Large intestine (tissue), 3 donors: ENCODE measurements at regions not wholly inside any gene's neighbourhood (a gene's known extent, or its start where the extent isn't known, plus 50 kb on each side); places are given as distances from the start of the nearest gene placed in this dataset.
A peak's percentile ranks its signal among the peaks of the same experiment; 100 is the strongest.
"Not testable (repeated sequence)": the region's sequence is repeated elsewhere in the genome, so short reads cannot be mapped to it uniquely, and the experiment has no call there.

Experiments
- DNase-seq, 2 donors: peaks; one replicate each; pipeline versions ENCODE4 v3.0.0 to v3.0.0-alpha.2; 2013
- H3K27ac ChIP-seq: one replicate; pipeline ENCODE4 v1.5.1; 2013; ENCODE audit warnings: low read length
- H3K27me3 ChIP-seq: 2 replicates; pipeline ENCODE4 v1.6.1; 2013; ENCODE audit warnings: low read length; ENCODE audit not compliant: control insufficient read depth, insufficient read depth
- H3K36me3 ChIP-seq: 2 replicates; pipeline ENCODE4 v1.6.1; 2013; ENCODE audit warnings: low read length; ENCODE audit not compliant: control insufficient read depth, insufficient read depth
- H3K4me1 ChIP-seq: one replicate; pipeline ENCODE4 v1.6.1; 2013; ENCODE audit warnings: low read length; ENCODE audit not compliant: control insufficient read depth, insufficient read depth
- H3K4me3 ChIP-seq: one replicate; pipeline ENCODE4 v1.5.1; 2013; ENCODE audit warnings: low read length
- H3K9me3 ChIP-seq: one replicate; pipeline ENCODE4 v1.6.1; 2013; ENCODE audit warnings: mild to moderate bottlenecking, low read depth, low read length, moderate library complexity; ENCODE audit not compliant: control insufficient read depth
- WGBS: methylation state at CpG from one replicate; pipeline ENCODE4 v1.1.5; 2013; ENCODE audit warnings: low lambda C conversion rate; ENCODE audit not compliant: insufficient coverage; 5-methylcytosine and 5-hydroxymethylcytosine counted together

DNA sequence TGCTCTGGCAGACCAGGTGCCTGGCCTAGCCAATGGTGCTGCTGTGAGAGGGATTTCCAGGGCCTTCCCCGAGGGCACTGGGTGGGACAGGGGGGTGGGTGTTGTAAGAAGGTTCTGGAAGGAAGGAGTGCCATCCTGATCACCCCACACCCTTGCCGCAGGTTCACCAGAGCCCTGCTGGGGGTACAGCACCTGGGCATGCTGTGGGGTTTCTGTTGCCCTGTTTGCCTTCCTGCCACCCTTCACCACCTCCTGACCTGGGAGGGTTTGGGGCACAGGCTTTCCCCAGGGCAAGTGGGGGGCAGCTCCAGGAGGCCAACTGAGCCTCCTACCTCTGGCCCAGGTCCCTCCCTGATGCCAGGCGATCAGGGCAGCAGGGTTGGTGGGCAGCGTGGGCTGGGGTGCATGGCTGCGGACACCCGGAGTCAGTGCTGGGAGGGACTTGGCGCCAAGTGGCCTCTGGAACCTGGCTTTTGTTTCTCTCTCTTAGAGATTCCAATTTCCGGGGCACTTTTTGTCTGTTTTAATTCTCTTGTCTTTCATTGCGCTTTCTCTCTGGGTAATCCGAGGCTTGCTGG is 318.8 kb downstream of the PTPRU start:
- Histone ChIP-seq H3K4me1 (no peaks in the 10 kb centered on the region), H3K27ac (no peak overlapping the region), H3K36me3 (no peaks in the 10 kb centered on the region), H3K27me3 (no peaks in the 10 kb centered on the region), H3K9me3 (no peaks in the 10 kb centered on the region), H3K4me3 (no peak overlapping the region)
- DNase-seq = no peak
- no CpG with 5 or more reads among the region's 10 CpGs for WGBS

DNA sequence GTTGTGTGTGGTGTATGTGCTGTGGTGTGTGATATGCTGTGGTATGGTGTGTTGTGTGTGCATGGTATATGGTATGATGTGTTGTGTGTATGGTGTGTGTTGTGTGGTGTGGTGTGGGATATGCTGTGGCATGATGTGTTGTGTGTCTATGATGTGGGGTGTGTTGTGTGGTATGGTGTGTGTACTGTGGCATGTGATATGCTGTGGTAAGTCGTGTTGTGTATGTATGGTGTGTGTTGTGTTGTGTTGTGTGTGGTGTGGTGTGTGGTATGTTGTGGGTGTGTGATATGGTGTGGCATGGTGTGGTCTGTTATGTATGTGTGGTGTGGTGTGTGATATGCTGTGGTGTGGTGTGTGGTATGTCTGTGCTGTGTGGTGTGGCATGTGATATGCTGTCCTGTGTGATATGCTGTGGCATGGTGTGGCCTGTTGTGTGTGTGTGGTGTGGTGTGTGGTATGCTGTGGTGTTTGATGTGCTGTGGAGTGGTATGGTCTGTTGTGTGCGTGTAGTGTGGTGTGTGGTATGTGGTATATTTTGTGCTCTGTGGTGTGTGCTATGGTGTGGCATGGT is 318.0 kb downstream of the PTPRU start:
- no peak for DNase-seq
- no peaks in the 10 kb centered on the region for H3K4me1 ChIP-seq
- H3K27me3 ChIP-seq = no peaks in the 10 kb centered on the region
- H3K4me3 ChIP-seq = no peak overlapping the region
- H3K9me3 ChIP-seq = no peaks in the 10 kb centered on the region
- H3K36me3 ChIP-seq = no peaks in the 10 kb centered on the region
- H3K27ac ChIP-seq = no peak overlapping the region
- WGBS = no CpG with 5 or more reads among the region's 2 CpGs

DNA sequence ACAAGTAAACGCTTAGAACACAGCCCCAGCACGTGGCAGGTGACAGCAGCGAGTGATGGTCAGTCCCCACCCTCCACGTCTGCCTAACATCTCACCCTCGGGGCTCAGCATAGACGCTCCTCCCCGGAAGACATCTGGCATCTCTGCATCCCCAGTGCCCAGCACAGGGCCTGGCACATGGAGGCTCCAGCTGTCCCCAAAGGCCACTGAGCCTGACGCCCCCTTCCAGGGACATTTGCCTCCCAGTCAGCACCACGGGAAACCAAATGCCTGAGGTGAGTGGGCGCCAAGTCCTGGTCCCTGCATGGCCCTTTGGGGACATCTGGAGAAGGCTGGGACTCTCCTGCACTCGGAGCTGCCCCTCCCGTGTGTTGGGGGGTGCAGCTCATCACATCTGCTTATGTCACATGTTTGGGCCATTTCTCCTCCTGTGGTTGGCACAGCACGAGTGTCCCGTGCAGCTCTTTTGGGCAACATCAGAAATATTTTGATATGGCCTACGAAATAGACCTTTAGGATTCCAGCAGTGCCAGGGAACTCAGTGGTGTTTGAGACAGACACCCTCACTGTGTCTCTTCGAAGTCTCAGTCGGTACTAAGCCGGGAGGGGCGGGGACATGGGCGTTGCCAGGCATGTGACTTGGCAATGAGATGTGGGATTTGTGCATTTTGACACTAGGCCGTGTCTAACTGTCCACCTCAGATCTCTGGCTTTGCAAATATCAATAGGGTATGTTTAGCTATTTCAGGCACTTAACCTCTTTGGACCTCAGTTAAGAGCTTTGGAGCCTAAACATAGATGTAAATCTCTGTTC is 315.0 kb downstream of the PTPRU start:
- Histone ChIP-seq H3K4me1 (no peaks in the 10 kb centered on the region), H3K27ac (no peak overlapping the region), H3K27me3 (no peaks in the 10 kb centered on the region), H3K9me3 (no peaks in the 10 kb centered on the region), H3K36me3 (no peaks in the 10 kb centered on the region), H3K4me3 (no peak overlapping the region)
- DNase-seq = no peak
- WGBS = no CpG with 5 or more reads among the region's 21 CpGs

DNA sequence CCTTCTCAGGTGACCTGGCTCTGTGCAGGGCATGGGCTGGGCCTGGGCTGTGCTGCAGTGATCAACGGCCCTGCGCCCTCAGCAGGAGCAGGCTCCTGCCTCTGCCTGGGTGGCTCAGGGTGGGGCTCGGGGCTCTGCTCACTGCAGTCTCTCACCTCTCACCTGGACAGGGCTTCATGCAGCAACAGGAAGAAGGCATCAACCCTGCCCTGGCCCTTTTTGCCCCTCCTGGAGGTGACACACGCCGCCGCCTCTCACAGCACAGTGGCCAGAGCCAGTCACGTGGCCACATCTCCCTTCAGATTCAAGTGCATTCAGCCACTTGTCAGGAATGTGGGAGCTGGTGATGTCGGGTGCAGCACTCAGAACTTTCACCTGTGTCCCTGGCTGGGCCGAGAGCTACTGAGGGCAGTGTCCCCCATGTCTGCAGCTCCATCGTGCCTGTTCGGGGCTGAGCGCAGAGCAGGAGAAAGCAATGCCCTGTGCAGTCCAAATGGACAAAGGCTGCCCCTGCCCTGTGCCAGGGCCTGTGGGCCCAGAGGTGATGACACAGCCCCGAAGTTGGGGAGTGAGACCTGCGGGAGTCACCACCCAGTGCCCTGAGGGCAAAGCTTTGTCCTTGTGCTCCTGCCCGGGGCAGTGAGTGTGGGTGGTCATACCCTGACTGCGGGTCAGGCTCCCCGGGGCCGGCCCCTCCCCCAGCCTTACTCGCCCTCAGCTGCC is 314.0 kb downstream of the PTPRU start:
- Histone ChIP-seq H3K4me3 (no peak overlapping the region), H3K27ac (no peak overlapping the region), H3K9me3 (no peaks in the 10 kb centered on the region), H3K36me3 (no peaks in the 10 kb centered on the region), H3K27me3 (no peaks in the 10 kb centered on the region), H3K4me1 (no peaks in the 10 kb centered on the region)
- DNase-seq = peak in 1 of 2 donors; percentile 31
- WGBS = no CpG with 5 or more reads among the region's 19 CpGs

DNA sequence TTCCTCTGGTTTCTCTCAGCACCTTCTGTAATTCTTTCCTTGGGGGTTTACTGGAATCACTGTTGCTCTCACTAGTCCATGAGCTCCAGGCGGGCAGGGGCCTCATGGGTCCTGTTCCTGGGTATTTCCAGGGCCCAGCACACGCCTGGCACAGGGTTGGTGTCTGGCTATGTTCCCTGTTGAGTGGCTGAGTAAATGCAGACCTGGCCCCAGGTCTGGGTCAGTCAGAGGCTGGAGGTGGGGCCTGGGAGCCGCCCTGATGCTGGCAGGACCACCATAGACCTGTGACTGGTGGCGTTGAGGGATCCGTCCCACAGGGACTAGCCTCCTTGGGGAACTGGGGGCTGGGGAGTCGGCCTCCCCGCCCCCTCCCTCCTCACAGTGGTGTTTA is 313.4 kb downstream of the PTPRU start:
- not testable (repeated sequence) for H3K4me1 ChIP-seq, H3K36me3 ChIP-seq, H3K9me3 ChIP-seq, H3K27me3 ChIP-seq, H3K4me3 ChIP-seq, DNase-seq, H3K27ac ChIP-seq
- no CpG with 5 or more reads among the region's 7 CpGs for WGBS

DNA sequence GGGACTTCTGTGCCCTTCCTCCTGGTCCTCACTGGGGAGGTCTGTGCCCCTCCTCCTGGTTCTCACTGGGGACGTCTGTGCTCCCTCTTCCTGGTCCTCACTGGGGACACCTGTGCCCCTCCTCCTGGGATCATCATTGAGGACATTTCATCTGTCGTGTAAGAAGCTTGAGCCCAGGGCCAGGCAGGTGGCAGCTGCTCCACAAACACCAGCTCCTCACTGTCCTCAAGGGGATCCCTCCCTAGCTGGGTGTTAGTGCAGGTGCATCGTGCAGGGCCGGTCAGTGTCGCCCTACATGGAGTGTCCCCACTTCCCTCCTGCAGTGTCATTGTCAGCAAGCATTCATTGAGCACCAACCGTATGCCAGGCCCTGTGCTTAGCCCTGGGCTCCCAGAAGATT is 312.7 kb downstream of the PTPRU start:
- Histone ChIP-seq H3K4me3 (no peak overlapping the region), H3K36me3 (no peaks in the 10 kb centered on the region), H3K9me3 (no peaks in the 10 kb centered on the region), H3K27ac (no peak overlapping the region), H3K27me3 (no peaks in the 10 kb centered on the region), H3K4me1 (no peaks in the 10 kb centered on the region)
- DNase-seq = no peak
- no CpG with 5 or more reads among the region's 6 CpGs for WGBS

DNA sequence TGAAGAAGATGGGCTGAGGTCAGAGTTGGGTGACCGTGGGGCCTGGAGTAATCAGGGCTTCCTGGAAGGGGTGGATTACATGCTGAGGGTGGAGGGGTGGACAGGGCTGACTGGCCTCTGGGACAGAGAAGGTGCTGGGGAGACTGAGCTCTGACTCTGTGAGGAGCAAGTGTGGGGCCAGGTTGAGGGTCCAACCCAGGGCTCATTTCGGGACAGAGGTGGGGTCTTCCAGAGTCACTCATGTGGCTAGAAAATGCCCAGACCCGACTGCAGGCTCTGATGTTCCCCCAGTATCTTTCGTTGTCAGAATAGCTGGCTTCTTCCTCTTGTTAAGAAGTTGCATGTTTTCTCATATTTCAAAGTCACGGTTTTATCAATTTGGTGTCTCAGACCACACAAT is 311.8 kb downstream of the PTPRU start:
- no peak overlapping the region for H3K27ac ChIP-seq
- H3K9me3 ChIP-seq = no peaks in the 10 kb centered on the region
- no peaks in the 10 kb centered on the region for H3K36me3 ChIP-seq
- H3K27me3 ChIP-seq = no peaks in the 10 kb centered on the region
- no peak overlapping the region for H3K4me3 ChIP-seq
- 50% methylated on average over 2 of the region's 5 CpGs for WGBS
- DNase-seq = no peak
- no peaks in the 10 kb centered on the region for H3K4me1 ChIP-seq

DNA sequence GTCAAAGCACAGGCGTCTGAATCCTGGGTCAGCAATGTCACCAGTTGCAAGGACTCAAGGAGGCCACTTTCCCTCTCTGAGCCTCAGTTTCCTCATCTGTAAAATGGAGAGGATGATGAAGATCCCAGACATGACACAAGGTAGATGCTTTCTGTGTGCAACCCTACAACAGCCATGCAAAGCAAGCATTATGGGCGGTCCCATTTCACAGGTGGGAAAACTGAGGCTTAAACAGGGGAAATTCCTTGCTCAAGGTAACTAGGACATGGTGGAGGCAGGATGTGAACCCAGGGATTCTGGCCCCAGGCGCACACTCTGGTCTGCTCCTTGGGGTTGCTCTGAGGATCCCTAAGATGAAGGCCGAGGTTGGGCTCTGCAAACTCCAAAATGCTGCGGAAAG is 311.0 kb downstream of the PTPRU start:
- Histone ChIP-seq H3K36me3 (no peaks in the 10 kb centered on the region), H3K4me3 (no peak overlapping the region), H3K9me3 (no peaks in the 10 kb centered on the region), H3K27ac (no peak overlapping the region), H3K27me3 (no peaks in the 10 kb centered on the region), H3K4me1 (no peaks in the 10 kb centered on the region)
- DNase-seq = no peak
- no CpG with 5 or more reads among the region's 5 CpGs for WGBS

DNA sequence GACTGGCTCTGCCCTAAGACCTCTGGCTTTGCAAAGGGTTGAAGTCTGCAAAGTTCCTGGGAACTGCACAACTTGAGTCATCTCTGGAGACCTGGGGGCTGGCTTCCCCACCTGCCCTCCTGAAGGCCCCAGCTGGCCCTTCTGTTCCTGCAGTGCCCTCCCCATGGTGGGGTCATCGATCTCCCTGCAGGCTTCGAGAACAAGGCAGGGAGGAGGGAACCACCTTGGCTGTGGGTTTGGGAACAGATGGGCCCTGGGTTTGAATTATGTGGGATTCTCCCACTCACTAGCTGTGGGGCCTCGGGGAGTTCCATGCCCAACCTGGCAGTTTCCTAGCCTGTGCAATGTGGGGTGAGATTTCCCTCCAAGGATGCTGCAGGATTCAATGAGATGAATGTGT is 310.2 kb downstream of the PTPRU start:
- WGBS = no CpG with 5 or more reads among the region's 3 CpGs
- H3K36me3 ChIP-seq = no peaks in the 10 kb centered on the region
- H3K27me3 ChIP-seq = no peaks in the 10 kb centered on the region
- no peak overlapping the region for H3K27ac ChIP-seq
- no peak overlapping the region for H3K4me3 ChIP-seq
- no peaks in the 10 kb centered on the region for H3K9me3 ChIP-seq
- DNase-seq = no peak
- no peaks in the 10 kb centered on the region for H3K4me1 ChIP-seq

DNA sequence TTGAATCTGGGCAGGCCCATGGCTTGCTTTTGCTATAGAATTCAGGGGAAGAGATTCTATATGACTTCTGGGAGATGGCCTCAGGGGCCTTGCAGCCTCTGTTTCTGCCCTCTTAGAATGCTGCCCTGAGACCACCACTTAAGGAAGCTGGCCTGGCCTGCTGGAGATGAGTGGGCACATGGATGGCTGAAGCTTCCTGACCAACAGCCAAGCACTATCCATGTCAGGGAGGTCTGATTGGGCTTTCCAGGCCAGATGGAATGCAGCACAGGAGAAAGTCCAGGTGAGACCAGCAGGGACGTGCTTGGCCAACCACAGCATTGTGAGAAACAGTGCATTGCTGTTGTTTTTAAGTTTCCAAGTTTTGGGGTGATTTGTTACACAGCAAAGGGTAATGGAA is 308.1 kb downstream of the PTPRU start:
- H3K36me3 ChIP-seq = no peaks in the 10 kb centered on the region
- H3K9me3 ChIP-seq = no peaks in the 10 kb centered on the region

More for the DNA sequence above, 308.1 kb downstream of the PTPRU start:
- no peak overlapping the region for H3K27ac ChIP-seq
- DNase-seq = no peak
- no peaks in the 10 kb centered on the region for H3K4me1 ChIP-seq
- WGBS = no CpG with 5 or more reads among the region's 1 CpG
- H3K4me3 ChIP-seq = no peak overlapping the region
- H3K27me3 ChIP-seq = no peaks in the 10 kb centered on the region
